WERI-Rb-1 (cell line): ENCODE measurements at regions not wholly inside any gene's neighbourhood (a gene's known extent, or its start where the extent isn't known, plus 50 kb on each side); places are given as distances from the start of the nearest gene placed in this dataset.

ENCODE experiments used
- DNase-seq: peaks from one replicate; pipeline ENCODE4 v3.0.0-alpha.2; 2020
- H3K27ac ChIP-seq: fragments of 250-450 bp; sonication (Bioruptor Pico); 2 replicates; pipeline ENCODE4 v1.5.1; 2020; ENCODE audit warnings: mild to moderate bottlenecking, moderate library complexity
- H3K27me3 ChIP-seq: fragments of 250-450 bp; sonication (Bioruptor Pico); 2 replicates; pipeline ENCODE4 v1.5.1; 2021; ENCODE audit warnings: mild to moderate bottlenecking, low read depth, moderate library complexity; ENCODE audit not compliant: insufficient read depth, severe bottlenecking
- H3K36me3 ChIP-seq: fragments of 250-450 bp; sonication (Bioruptor Pico); 2 replicates; pipeline ENCODE4 v1.5.1; 2020; ENCODE audit warnings: mild to moderate bottlenecking, moderate library complexity
- H3K4me3 ChIP-seq: 2 replicates; pipeline ENCODE4 v1.5.1; 2011; ENCODE audit warnings: low read depth, mild to moderate bottlenecking, control low read depth, low read length
- H3K9me3 ChIP-seq: fragments of 250-450 bp; sonication (Bioruptor Pico); 2 replicates; pipeline ENCODE4 v1.5.1; 2021; ENCODE audit warnings: mild to moderate bottlenecking, moderate library complexity; ENCODE audit not compliant: severe bottlenecking
- CTCF ChIP-seq: IDR thresholded peaks from 2 replicates; pipeline ENCODE4 v1.5.1; 2011; ENCODE audit warnings: low read depth, mild to moderate bottlenecking, control low read depth, inconsistent platforms, low read length

GRCh38 chr4:73001885-73002284, 67.6 kb downstream of the COX18 start:
- Histone ChIP-seq H3K27me3 (no peaks in the 10 kb centered on the region), H3K4me3 (no peak overlapping the region), H3K9me3 (no peaks in the 10 kb centered on the region), H3K27ac (no peak overlapping the region), H3K36me3 (no peaks in the 10 kb centered on the region)
- DNase-seq: no peak
- TF ChIP-seq CTCF: no peak

- no peak overlapping the region for H3K4me3 ChIP-seq
- no peak for DNase-seq
- no peaks in the 10 kb centered on the region for H3K36me3 ChIP-seq
- TF ChIP-seq CTCF: no peak
- no peaks in the 10 kb centered on the region for H3K9me3 ChIP-seq
- H3K27ac ChIP-seq: no peak overlapping the region
- H3K27me3 ChIP-seq: no peaks in the 10 kb centered on the region
These were observed 72.1 kb downstream of the COX18 start for GRCh38 chr4:72997409-72997808.

- H3K9me3 ChIP-seq: no peaks in the 10 kb centered on the region
- TF ChIP-seq CTCF: no peak
- DNase-seq: no peak
- no peaks in the 10 kb centered on the region for H3K27me3 ChIP-seq
- no peaks in the 10 kb centered on the region for H3K36me3 ChIP-seq
- H3K27ac ChIP-seq: no peak overlapping the region
- no peak overlapping the region for H3K4me3 ChIP-seq
These were observed 74.8 kb downstream of the COX18 start for GRCh38 chr4:72994670-72995069.

GRCh38 chr4:72993876-72994275, 75.6 kb downstream of the COX18 start:
- TF ChIP-seq CTCF: no peak
- H3K4me3 ChIP-seq: no peak overlapping the region
- H3K36me3 ChIP-seq: no peaks in the 10 kb centered on the region
- no peaks in the 10 kb centered on the region for H3K9me3 ChIP-seq
- no peak for DNase-seq
- H3K27ac ChIP-seq: no peak overlapping the region
- no peaks in the 10 kb centered on the region for H3K27me3 ChIP-seq

- no peak overlapping the region for H3K27ac ChIP-seq
- no peak for DNase-seq
These were observed 77.6 kb downstream of the COX18 start for GRCh38 chr4:72991873-72992272.

More at GRCh38 chr4:72991873-72992272, 77.6 kb downstream of the COX18 start:
- TF ChIP-seq CTCF: no peak
- no peaks in the 10 kb centered on the region for H3K9me3 ChIP-seq
- H3K36me3 ChIP-seq: no peaks in the 10 kb centered on the region
- no peak overlapping the region for H3K4me3 ChIP-seq
- H3K27me3 ChIP-seq: no peaks in the 10 kb centered on the region
